ENCODE measurements at regions not wholly inside any gene's neighbourhood (a gene's known extent, or its start where the extent isn't known, plus 50 kb on each side); places are given as distances from the start of the nearest gene placed in this dataset.

GRCh38 chr4:79528241-79528706 is 120.2 kb upstream of the GK2 start:
- no peak for FAIRE-seq

- FAIRE-seq, result no peak
Observed at GRCh38 chr4:79526641-79527565, 118.9 kb upstream of the GK2 start.

- no peak for FAIRE-seq
Observed at GRCh38 chr4:79516114-79516513, 108.1 kb upstream of the GK2 start.

- FAIRE-seq, result no peak
Observed at GRCh38 chr4:79514621-79515329, 106.7 kb upstream of the GK2 start.

GRCh38 chr4:79513576-79513975 is 105.5 kb upstream of the GK2 start:
- FAIRE-seq, result no peak

- FAIRE-seq, result no peak
Observed at GRCh38 chr4:79512363-79512762, 104.3 kb upstream of the GK2 start.

GRCh38 chr4:79502081-79502480 is 94.1 kb upstream of the GK2 start:
- FAIRE-seq, result no peak

- FAIRE-seq, result no peak
Observed at GRCh38 chr4:79498282-79498681, 90.3 kb upstream of the GK2 start.

DNA sequence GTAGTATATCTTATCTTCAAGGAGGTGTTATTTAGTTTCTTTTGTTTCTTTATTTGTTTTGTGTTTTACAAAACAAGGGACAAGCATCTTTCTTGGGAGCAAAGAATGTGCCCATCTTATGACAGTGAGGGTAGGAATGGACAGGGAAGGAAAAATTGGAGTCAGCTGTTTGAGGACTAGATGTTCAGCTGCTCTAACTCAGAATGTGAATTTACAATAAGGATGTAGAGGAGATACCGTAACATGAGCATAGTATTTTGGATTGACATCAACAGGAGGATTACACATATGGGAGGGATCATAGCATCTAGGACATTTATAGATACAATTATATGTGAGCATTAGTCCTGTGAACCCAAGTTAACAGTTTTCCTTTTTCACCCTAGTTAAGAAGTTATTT is 89.0 kb upstream of the GK2 start:
- no peak for FAIRE-seq

DNA sequence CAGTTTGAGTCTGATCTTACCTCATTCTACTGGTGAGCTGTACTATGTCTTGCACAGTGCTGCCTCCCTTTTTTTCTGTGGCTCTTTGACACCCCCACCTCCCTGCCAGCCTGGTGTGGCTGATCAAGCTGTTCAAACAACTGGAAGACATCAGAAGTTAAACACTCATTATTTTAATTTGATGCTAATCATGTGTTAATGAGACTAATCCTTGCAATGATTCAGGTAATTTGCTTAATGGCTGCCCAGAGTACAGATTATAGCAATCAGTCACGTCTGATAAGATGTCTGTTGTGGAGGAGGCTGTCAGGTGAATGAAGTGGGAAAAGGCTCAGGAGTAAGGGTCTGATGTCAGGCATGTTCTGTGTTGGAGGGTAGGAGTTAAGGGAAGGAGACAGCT is 87.4 kb upstream of the GK2 start:
- FAIRE-seq, result no peak

GRCh38 chr4:79492148-79492547 is 84.1 kb upstream of the GK2 start:
- FAIRE-seq, result no peak

DNA sequence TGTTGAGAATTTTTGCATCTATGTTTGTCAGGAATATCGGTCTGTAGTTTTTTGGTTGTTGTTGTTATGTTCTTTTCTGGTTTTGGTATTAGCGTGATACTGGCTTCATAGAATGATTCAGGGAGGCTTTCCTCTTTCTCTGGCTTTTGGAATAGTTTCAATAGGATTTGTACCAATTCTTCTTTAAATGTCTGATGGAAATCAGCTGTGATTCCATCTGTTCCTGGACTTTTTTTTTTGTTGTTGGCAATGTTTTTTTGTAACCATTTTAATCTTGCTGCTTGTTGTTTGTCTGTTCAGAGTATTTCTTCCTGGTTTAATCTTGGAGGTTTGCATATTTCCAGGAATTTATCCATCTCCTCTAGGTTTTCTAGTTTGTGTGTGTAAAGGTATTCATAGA is 81.5 kb upstream of the GK2 start:
- no peak for FAIRE-seq

DNA sequence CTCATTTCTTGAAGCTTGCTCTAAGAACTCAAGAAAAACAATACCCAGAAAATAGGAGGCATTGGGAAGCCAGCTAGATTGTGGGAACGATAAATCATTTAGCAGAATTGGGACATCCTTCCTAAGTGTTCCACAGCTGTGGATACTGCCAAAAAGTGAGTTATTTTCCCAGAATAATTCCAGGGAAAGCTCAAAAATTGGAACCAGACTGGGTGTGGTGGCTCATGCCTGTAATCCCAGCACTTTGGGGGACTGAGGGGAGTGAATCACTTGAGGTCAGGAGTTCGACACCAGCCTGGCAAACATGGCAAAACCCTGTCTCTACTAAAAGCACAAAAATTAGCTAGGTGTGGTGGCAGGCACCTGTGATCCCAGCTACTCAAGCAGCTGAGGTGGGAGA is 68.2 kb upstream of the GK2 start:
- no peak for FAIRE-seq

GRCh38 chr4:79473439-79473724 is 65.4 kb upstream of the GK2 start:
- FAIRE-seq, result no peak

DNA sequence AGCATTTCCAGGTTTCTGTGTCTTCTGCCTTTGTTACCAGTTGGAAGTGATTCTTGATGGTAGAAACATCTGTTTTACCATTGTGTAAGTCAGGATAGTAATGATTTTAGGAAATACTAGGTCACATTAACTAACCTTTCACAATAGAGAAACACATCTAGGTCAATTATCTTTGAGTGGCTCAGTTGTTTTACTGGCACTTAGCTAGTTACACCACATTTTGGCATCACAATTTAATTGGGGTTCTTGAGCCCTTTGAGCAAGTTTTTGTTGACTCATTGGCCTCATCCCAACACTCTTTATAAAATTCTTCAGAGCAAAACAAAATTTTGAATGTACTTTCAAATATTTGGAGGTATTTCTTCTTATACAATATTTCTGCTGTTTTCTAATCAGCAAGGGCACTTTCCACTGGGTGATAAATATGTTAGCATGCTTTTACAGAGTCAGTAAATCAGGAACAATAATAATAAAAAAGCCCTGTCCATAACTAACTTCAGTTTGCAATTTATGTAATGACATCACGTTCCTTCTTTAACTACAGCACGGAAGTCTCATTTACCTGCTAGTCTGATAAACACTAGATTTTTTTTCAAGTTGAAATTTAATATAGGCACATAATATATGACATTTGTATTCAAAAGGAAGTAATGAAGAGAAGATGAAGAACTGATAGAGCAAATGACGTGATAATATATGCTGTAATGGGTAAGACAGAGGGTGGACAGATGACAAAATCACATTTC is 64.8 kb upstream of the GK2 start:
- FAIRE-seq, result no peak

- FAIRE-seq, result no peak
Observed at GRCh38 chr4:79472036-79472435, 64.0 kb upstream of the GK2 start.

DNA sequence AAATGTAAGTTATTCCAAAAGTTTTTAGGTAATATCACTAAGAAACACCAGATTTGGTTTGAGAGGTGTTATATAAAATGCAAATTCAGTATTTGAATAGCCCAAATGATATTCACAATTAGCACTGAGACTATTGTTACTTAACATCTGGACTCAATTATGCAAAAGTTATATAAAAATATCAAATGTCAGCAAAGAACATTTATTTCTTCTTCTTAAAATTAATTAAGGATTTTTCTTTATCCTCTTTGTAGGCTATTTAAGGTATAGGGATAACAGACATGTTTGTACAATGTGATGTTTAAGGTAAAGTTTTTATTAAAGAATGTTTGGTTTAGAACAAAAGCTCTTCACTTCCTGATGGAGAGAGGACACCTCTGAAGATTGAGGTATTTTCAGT is 63.3 kb upstream of the GK2 start:
- no peak for FAIRE-seq

DNA sequence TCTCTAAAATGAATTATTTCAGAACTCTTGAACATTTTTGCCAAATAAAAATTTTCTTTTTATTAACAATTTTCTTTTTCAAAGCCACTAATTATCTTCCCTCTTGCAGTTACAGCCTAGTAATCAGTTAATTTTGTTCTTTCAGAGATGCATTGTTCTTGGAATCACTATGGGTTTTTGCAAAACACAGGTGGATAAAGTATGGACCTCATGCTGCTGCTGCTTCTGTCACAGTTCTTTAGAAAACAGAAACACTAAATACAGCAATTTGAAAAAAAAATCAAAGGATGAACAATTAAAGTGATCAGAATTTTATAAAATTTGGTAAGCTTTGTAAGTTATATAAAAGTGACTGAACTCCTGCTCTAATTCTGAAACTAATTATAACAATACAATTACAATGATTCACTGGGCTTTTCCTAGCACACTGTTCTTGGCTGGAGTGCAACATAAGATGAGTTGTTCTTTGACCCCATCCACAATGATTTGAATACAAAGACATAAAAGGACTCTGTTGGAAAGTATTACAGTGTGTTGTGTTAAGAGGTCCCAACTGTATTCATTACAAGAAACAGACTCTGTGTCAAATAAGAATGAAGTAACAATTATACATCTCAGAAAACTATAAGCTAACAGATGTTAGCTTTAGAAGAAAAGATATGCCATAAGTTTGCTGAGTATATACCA is 59.4 kb upstream of the GK2 start:
- no peak for FAIRE-seq

GRCh38 chr4:79466621-79467020 is 58.6 kb upstream of the GK2 start:
- no peak for FAIRE-seq

All from A204.1 (cell line).